Tongue (tissue), 1 donor: ENCODE measurements at regions not wholly inside any gene's neighbourhood (a gene's known extent, or its start where the extent isn't known, plus 50 kb on each side); places are given as distances from the start of the nearest gene placed in this dataset.
"Not testable (repeated sequence)": the region's sequence is repeated elsewhere in the genome, so short reads cannot be mapped to it uniquely, and the experiment has no call there.

Source experiments
- DNase-seq: peaks from one replicate; pipeline ENCODE4 v3.0.0-alpha.2; 2015

GRCh38 chr6:49370518-49370917 is 92.5 kb downstream of the MMUT start:
- no peak for DNase-seq

- no peak for DNase-seq
Observed at GRCh38 chr6:49366539-49366938, 96.5 kb downstream of the MMUT start.

- DNase-seq: no peak
Observed at GRCh38 chr6:49348561-49348960, 114.5 kb downstream of the MMUT start.

- no peak for DNase-seq
Observed at GRCh38 chr6:49342410-49342809, 120.6 kb downstream of the MMUT start.

- DNase-seq: no peak
Observed at GRCh38 chr6:49341869-49342268, 121.2 kb downstream of the MMUT start.

GRCh38 chr6:49339096-49339495 is 124.0 kb downstream of the MMUT start:
- DNase-seq: no peak

- no peak for DNase-seq
Observed at GRCh38 chr6:49336514-49337131, 126.4 kb downstream of the MMUT start.

GRCh38 chr6:49333345-49334125 is 129.5 kb downstream of the MMUT start:
- no peak for DNase-seq

- no peak for DNase-seq
Observed at GRCh38 chr6:49332781-49333180, 130.3 kb downstream of the MMUT start.

- no peak for DNase-seq
Observed at GRCh38 chr6:49329186-49329585, 133.9 kb downstream of the MMUT start.

- DNase-seq: no peak
Observed at GRCh38 chr6:49328051-49328744, 134.9 kb downstream of the MMUT start.

GRCh38 chr6:49327571-49327970 is 135.5 kb downstream of the MMUT start:
- no peak for DNase-seq

- DNase-seq: no peak
Observed at GRCh38 chr6:49327005-49327404, 136.0 kb downstream of the MMUT start.

GRCh38 chr6:49326347-49326746 is 136.7 kb downstream of the MMUT start:
- no peak for DNase-seq

GRCh38 chr6:49325891-49326290 is 137.2 kb downstream of the MMUT start:
- DNase-seq: no peak

- DNase-seq: no peak
Observed at GRCh38 chr6:49322861-49323260, 140.2 kb downstream of the MMUT start.

- DNase-seq: no peak
Observed at GRCh38 chr6:49321561-49322072, 141.4 kb downstream of the MMUT start.

- no peak for DNase-seq
Observed at GRCh38 chr6:49305010-49305409, 158.0 kb downstream of the MMUT start.

GRCh38 chr6:49304393-49304792 is 158.7 kb downstream of the MMUT start:
- not testable (repeated sequence) for DNase-seq

GRCh38 chr6:49300911-49301310 is 162.1 kb downstream of the MMUT start:
- no peak for DNase-seq

GRCh38 chr6:49300443-49300842 is 162.6 kb downstream of the MMUT start:
- DNase-seq: no peak

- no peak for DNase-seq
Observed at GRCh38 chr6:49299279-49299678, 163.8 kb downstream of the MMUT start.

GRCh38 chr6:49284180-49284579 is 178.9 kb downstream of the MMUT start:
- no peak for DNase-seq
